Left lung (tissue), 4 donors: ENCODE measurements at regions not wholly inside any gene's neighbourhood (a gene's known extent, or its start where the extent isn't known, plus 50 kb on each side); places are given as distances from the start of the nearest gene placed in this dataset.
A peak's percentile ranks its signal among the peaks of the same experiment; 100 is the strongest.

Source experiments
- ATAC-seq: fragments of 200-7000 bp; cut with Tn5 transposase; one replicate; pipeline ENCODE4 v1.9.1; 2020; ENCODE audit warnings: moderate library complexity
- DNase-seq, 4 donors: peaks; one replicate each; pipeline ENCODE4 v3.0.0-alpha.2; 2013 to 2020
- H3K27ac ChIP-seq, 2 donors: fragments of 200-600 bp; sonication (generic) in 1 of 2; one replicate each; pipeline versions ENCODE4 v1.5.0 to v1.8.0; 2020 to 2021
- H3K27me3 ChIP-seq, 2 donors: fragments of 200-600 bp; sonication (generic) in 1 of 2; one replicate each; pipeline versions ENCODE4 v1.5.0 to v1.8.0; 2020 to 2021
- H3K36me3 ChIP-seq, 2 donors: fragments of 200-600 bp; sonication (generic) in 1 of 2; one replicate each; pipeline versions ENCODE4 v1.5.0 to v1.8.0; 2020 to 2021
- H3K4me1 ChIP-seq, 2 donors: fragments of 200-600 bp; one replicate each; pipeline ENCODE4 v1.8.0; 2021
- H3K4me3 ChIP-seq, 2 donors: fragments of 200-600 bp; sonication (generic) in 1 of 2; one replicate each; pipeline versions ENCODE4 v1.5.0 to v1.8.0; 2020 to 2021; ENCODE audit warnings: mild to moderate bottlenecking in 1 of 2
- H3K9me3 ChIP-seq, 2 donors: fragments of 200-600 bp; sonication (generic) in 1 of 2; one replicate each; pipeline versions ENCODE4 v1.5.0 to v1.8.0; 2020 to 2021
- CTCF ChIP-seq, 2 donors: fragments of 200-600 bp; sonication (generic) in 1 of 2; IDR thresholded peaks; one replicate each; pipeline versions ENCODE4 v1.5.0 to v1.8.0; 2021; ENCODE audit warnings: antibody characterized with exemption in 2 of 2
- intact Hi-C, 2 donors: fragments of 100-400 bp; cut with DNase I; formaldehyde crosslinking; loops; one replicate each; pipeline versions ENCODE4 v1.11.2 to v1.14.2; 2022
- donor health status: DM: no; HTN: yes; CAD: no.
- donor health status: DM: no; HTN: no; CAD: no.

GRCh38 chr9:14412775-14413174 lies 98.8 kb upstream of the NFIB start:
- H3K36me3 ChIP-seq: no peaks in the 10 kb centered on the region
- no peak for TF ChIP-seq CTCF (IDR thresholded peaks at IDR 0.05)
- H3K27ac ChIP-seq: no peak overlapping the region
- H3K9me3 ChIP-seq: no peaks in the 10 kb centered on the region
- H3K27me3 ChIP-seq: no peaks in the 10 kb centered on the region
- peak; percentile 97 for ATAC-seq
- intact Hi-C loops: no loop called here
- H3K4me3 ChIP-seq: no peak overlapping the region
- H3K4me1 ChIP-seq: no peaks in the 10 kb centered on the region
- DNase-seq: peak in 2 of 4 donors; percentile 37 to 69

- no peak for TF ChIP-seq CTCF (IDR thresholded peaks at IDR 0.05)
- no peaks in the 10 kb centered on the region for H3K27me3 ChIP-seq
- no peaks in the 10 kb centered on the region for H3K9me3 ChIP-seq
- H3K4me3 ChIP-seq: no peak overlapping the region
- no peaks in the 10 kb centered on the region for H3K4me1 ChIP-seq
- intact Hi-C loops: no loop called here
- H3K36me3 ChIP-seq: no peaks in the 10 kb centered on the region
- DNase-seq (no peak), ATAC-seq (no peak)
- H3K27ac ChIP-seq: no peak overlapping the region
Observed at GRCh38 chr9:14406463-14406862, 92.5 kb upstream of the NFIB start.

GRCh38 chr9:14405176-14405706 lies 91.3 kb upstream of the NFIB start:
- Histone ChIP-seq H3K4me1 (no peaks in the 10 kb centered on the region), H3K27me3 (no peaks in the 10 kb centered on the region), H3K27ac (no peak overlapping the region), H3K9me3 (no peaks in the 10 kb centered on the region), H3K4me3 (no peak overlapping the region), H3K36me3 (no peaks in the 10 kb centered on the region)
- intact Hi-C loops: no loop called here
- DNase-seq (no peak), ATAC-seq (no peak)
- no peak for TF ChIP-seq CTCF (IDR thresholded peaks at IDR 0.05)

GRCh38 chr9:14403081-14403480 lies 89.1 kb upstream of the NFIB start:
- H3K4me3 ChIP-seq: no peak overlapping the region
- no peaks in the 10 kb centered on the region for H3K36me3 ChIP-seq
- no peak overlapping the region for H3K27ac ChIP-seq
- DNase-seq (no peak), ATAC-seq (no peak)
- H3K27me3 ChIP-seq: no peaks in the 10 kb centered on the region
- H3K4me1 ChIP-seq: no peaks in the 10 kb centered on the region
- no peak for TF ChIP-seq CTCF (IDR thresholded peaks at IDR 0.05)
- intact Hi-C loops: no loop called here
- no peaks in the 10 kb centered on the region for H3K9me3 ChIP-seq

GRCh38 chr9:14402583-14402982 lies 88.6 kb upstream of the NFIB start:
- no peaks in the 10 kb centered on the region for H3K36me3 ChIP-seq
- H3K27ac ChIP-seq: no peak overlapping the region
- intact Hi-C loops: no loop called here
- H3K27me3 ChIP-seq: no peaks in the 10 kb centered on the region
- ATAC-seq (no peak), DNase-seq (no peak)
- H3K4me1 ChIP-seq: no peaks in the 10 kb centered on the region
- no peak for TF ChIP-seq CTCF (IDR thresholded peaks at IDR 0.05)
- no peak overlapping the region for H3K4me3 ChIP-seq
- no peaks in the 10 kb centered on the region for H3K9me3 ChIP-seq
